Activated naive CD8-positive, alpha-beta T cell (primary cell): ENCODE measurements at regions not wholly inside any gene's neighbourhood (a gene's known extent, or its start where the extent isn't known, plus 50 kb on each side); places are given as distances from the start of the nearest gene placed in this dataset.

Experiments
- H3K27ac Mint-ChIP-seq: one replicate; pipeline ENCODE4 v1.8.0; 2021; ENCODE audit warnings: mixed read lengths
- H3K27me3 Mint-ChIP-seq: one replicate; pipeline ENCODE4 v1.8.0; 2021; ENCODE audit warnings: mixed read lengths
- H3K36me3 Mint-ChIP-seq: one replicate; pipeline ENCODE4 v1.8.0; 2021; ENCODE audit warnings: mixed read lengths
- H3K4me1 Mint-ChIP-seq: one replicate; pipeline ENCODE4 v1.8.0; 2021; ENCODE audit warnings: low read depth, mixed read lengths
- H3K4me3 Mint-ChIP-seq: one replicate; pipeline ENCODE4 v1.8.0; 2021; ENCODE audit warnings: mild to moderate bottlenecking, mixed read lengths
- H3K9me3 Mint-ChIP-seq: one replicate; pipeline ENCODE4 v1.8.0; 2021; ENCODE audit warnings: low read depth, mixed read lengths

DNA sequence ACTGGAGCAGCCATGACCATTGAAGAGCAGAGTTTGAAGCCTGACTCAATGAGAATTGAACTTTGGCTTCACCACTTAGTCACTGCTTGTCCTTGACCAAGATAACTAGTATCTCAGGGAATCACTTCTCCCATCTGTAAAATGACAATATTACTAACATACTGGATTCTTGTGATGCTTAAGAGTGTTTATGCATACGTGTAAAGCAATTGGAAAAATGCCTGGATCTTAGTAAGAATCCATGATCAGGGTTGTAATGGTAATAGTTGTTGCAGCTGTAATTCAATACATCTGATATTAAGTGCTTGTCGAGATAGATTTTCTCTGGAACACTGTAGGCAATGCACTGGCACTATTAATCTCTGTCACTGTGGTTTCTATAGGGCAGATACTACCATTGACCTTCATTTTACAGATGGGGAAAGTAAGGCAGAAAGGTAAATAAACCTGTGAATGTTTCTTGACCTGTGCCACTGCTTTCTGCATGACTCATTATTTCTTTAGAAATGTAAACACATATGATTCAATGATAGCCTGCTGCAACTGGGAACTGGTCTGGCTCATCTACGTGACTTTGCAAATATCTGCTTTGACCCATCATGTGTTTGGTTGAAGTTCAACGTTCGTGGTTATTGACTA lies 662.5 kb downstream of the PLA2G4A start:
- H3K4me3 Mint-ChIP-seq = no peak overlapping the region
- no peaks in the 10 kb centered on the region for H3K4me1 Mint-ChIP-seq
- H3K27ac Mint-ChIP-seq = no peak overlapping the region
- no peaks in the 10 kb centered on the region for H3K36me3 Mint-ChIP-seq
- peaks cover 8% of the 10 kb centered on the region for H3K9me3 Mint-ChIP-seq
- no peaks in the 10 kb centered on the region for H3K27me3 Mint-ChIP-seq

DNA sequence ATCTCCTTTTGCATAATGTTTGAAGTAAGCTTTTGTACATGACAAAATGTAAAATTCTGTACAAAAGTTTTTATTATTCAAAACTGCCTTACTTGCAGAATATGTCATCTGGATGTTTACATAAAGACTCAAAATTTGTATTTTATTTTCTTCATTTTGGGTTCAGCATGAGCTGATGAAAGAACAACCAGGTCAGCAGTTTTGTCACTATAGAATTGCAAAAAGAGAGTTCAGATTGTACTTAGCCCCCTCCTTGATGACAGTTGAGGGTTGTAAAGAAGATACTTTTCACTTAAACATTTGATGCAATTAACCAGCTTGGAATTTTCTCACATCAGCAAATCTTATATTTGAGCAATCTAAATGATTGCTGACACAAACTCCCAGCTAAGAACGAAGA lies 669.3 kb downstream of the PLA2G4A start:
- Mint-ChIP-seq H3K27me3 (no peaks in the 10 kb centered on the region), H3K4me1 (no peaks in the 10 kb centered on the region), H3K36me3 (peaks cover 2% of the 10 kb centered on the region), H3K9me3 (no peaks in the 10 kb centered on the region), H3K27ac (no peak overlapping the region), H3K4me3 (no peak overlapping the region)

DNA sequence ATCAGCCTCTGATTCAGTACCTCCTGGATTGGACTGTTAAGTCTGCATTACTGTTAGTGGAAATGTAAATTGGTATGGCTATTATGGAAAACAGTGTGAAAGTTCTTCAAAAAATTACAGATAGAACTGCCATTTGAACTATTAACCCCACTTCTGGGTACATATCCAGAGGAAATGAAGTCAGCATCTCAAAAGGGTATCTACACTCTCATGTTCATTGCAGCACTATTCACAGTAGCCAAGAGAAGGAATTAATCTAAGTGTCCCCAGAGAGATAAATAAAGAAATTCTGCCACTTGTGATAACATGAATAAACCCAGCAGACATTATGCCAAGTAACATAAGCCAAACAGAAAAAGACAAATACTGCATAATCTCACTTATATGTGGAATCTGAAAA lies 676.0 kb downstream of the PLA2G4A start:
- no peaks in the 10 kb centered on the region for H3K27me3 Mint-ChIP-seq
- no peaks in the 10 kb centered on the region for H3K4me1 Mint-ChIP-seq
- peaks cover 7% of the 10 kb centered on the region for H3K9me3 Mint-ChIP-seq
- H3K4me3 Mint-ChIP-seq = no peak overlapping the region
- H3K36me3 Mint-ChIP-seq = no peaks in the 10 kb centered on the region
- H3K27ac Mint-ChIP-seq = no peak overlapping the region

DNA sequence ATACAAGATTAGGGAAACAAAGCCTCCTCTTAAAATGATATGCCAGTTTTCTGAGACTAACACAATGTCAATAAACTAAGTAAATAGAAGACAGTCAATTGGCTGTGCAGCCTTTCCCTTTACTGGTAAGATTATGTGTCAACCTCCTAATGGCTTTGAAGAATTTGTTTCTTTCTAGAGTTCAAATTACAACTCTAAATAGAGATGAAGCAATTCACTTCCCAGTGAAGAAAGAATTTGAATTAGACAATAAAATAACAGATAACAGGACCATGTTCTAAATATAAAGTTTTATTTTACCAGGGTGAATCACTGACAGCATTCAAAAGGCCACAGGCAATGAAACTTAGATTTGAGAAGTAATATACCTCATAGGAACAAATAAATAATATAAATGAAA lies 680.3 kb downstream of the PLA2G4A start:
- Mint-ChIP-seq H3K4me3 (no peak overlapping the region), H3K27ac (no peak overlapping the region), H3K4me1 (no peaks in the 10 kb centered on the region), H3K9me3 (peaks cover 13% of the 10 kb centered on the region), H3K36me3 (no peaks in the 10 kb centered on the region), H3K27me3 (no peaks in the 10 kb centered on the region)

DNA sequence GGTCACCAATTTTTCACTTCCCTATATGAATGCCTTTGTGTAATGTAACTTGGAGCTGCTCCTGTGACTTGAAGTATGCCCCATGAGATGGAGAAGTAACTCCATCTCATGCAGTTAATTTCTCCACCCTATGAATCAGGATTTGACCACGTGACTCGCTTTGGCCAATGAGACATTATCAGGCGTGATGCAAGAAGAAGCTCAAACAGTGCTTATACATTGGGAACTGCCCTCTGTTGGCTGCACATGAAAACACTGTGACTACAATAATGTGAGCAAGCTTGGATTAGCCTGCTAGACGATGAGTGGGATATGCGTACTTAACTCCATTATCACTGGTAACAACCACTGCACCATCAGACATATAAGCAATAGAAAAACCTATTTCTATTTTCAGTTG lies 684.4 kb downstream of the PLA2G4A start:
- Mint-ChIP-seq H3K4me3 (no peak overlapping the region), H3K9me3 (peaks cover 17% of the 10 kb centered on the region), H3K36me3 (no peaks in the 10 kb centered on the region), H3K4me1 (no peaks in the 10 kb centered on the region), H3K27me3 (no peaks in the 10 kb centered on the region), H3K27ac (no peak overlapping the region)

DNA sequence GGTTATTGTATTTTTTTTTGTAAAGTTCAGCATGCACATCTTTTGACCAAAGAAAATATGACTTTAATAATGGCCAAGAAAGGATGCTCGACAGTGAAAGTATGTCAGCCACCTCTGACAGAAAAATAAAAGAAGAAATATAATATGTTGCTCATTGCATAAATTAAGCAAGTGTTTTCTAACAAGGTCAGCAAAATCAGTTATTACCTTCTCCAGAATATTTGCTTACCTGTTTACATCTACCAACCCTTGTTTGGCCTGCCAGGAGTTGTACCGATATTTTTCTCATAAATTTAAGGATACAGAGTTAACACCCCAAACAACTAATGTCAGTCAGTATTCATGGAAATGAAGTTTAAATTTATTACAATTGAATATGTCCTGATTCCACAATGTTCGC lies 685.4 kb downstream of the PLA2G4A start:
- Mint-ChIP-seq H3K27ac (no peak overlapping the region), H3K27me3 (no peaks in the 10 kb centered on the region), H3K4me1 (no peaks in the 10 kb centered on the region), H3K36me3 (no peaks in the 10 kb centered on the region), H3K9me3 (peaks cover 13% of the 10 kb centered on the region), H3K4me3 (no peak overlapping the region)

DNA sequence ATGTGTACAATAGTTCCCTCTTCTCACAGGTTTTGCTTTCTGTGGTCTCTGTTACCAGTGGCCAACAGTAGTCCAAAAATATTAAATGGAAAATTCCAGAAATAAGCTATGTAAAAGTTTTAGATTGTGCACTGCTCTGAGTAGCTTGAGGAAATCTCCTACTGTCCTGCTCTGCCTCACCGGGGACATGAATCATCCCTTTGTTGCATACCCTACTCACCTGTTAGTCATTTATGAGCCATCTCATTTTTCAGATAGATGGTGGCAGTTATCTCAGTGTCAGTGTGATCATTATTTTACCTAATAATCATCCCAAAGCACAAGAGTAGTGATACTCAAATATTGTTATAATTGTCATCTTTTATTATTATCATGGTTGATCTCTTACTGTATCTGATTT lies 688.1 kb downstream of the PLA2G4A start:
- H3K27ac Mint-ChIP-seq = no peak overlapping the region
- H3K9me3 Mint-ChIP-seq = peaks cover 13% of the 10 kb centered on the region
- no peaks in the 10 kb centered on the region for H3K27me3 Mint-ChIP-seq
- H3K4me1 Mint-ChIP-seq = no peaks in the 10 kb centered on the region
- H3K36me3 Mint-ChIP-seq = no peaks in the 10 kb centered on the region
- H3K4me3 Mint-ChIP-seq = no peak overlapping the region

DNA sequence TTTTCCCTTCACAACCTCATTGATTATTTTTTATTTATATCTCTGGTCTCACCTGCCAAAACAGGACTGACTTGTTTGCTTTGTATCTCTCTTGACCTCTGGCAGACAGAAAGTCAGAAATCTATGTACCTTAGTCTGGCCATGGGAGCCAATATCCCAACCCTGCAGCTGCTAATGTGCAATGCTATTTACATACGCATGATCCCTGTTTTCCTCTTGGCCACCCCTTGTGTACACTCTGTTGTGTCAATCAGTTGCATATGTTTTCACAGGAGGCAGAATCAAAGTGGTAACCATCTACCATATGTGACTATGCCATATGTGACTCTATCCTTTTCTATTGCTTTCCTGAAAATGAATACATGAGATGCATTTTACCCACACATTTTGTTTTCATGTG lies 688.8 kb downstream of the PLA2G4A start:
- Mint-ChIP-seq H3K27me3 (no peaks in the 10 kb centered on the region), H3K9me3 (peaks cover 13% of the 10 kb centered on the region), H3K36me3 (no peaks in the 10 kb centered on the region), H3K4me1 (no peaks in the 10 kb centered on the region), H3K4me3 (no peak overlapping the region), H3K27ac (no peak overlapping the region)

DNA sequence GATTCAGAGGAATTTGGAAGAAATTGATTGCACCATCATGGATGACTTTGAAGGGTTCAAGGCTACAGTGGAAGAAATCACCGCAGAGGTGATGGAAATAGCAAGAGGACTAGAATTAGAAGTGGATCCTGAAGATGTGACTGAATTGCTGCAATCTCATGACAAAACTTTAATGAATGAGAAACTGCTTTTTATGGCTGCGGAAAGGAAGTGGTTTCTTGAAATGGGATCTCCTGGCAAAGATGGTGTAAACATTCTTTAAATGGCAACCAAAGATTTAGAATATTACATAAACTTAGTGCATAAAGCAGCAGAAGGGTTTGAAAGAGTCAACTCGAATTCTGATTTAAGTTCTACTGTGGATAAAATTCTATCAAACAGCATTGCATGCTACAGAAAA lies 698.6 kb downstream of the PLA2G4A start:
- Mint-ChIP-seq H3K36me3 (no peaks in the 10 kb centered on the region), H3K27ac (no peak overlapping the region), H3K4me1 (no peaks in the 10 kb centered on the region)

DNA sequence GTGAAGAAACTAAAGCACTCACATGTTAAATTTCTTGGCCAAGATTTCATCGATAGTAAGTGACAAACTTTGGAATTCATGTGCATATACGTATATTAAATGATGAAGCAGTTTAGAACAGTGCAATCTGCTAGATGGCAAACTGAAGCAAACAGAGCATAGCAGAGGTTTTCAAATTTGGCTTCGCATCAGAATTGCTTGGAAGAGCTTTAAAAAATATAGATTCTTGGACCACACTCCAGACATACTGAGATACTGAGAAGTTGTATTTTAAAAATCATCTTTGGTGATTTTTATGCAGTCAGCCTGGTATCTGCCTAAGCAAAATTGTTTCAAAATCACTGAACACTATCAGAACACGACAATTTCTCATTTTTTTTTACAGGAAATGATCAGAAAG lies 709.2 kb downstream of the PLA2G4A start:
- H3K9me3 Mint-ChIP-seq = peaks cover 8% of the 10 kb centered on the region
- H3K36me3 Mint-ChIP-seq = no peaks in the 10 kb centered on the region
- H3K4me1 Mint-ChIP-seq = no peaks in the 10 kb centered on the region
- H3K27ac Mint-ChIP-seq = no peak overlapping the region
- no peaks in the 10 kb centered on the region for H3K27me3 Mint-ChIP-seq
- no peak overlapping the region for H3K4me3 Mint-ChIP-seq

More for the DNA sequence above, 698.6 kb downstream of the PLA2G4A start:
- Mint-ChIP-seq H3K9me3 (no peaks in the 10 kb centered on the region), H3K4me3 (no peak overlapping the region), H3K27me3 (no peaks in the 10 kb centered on the region)

DNA sequence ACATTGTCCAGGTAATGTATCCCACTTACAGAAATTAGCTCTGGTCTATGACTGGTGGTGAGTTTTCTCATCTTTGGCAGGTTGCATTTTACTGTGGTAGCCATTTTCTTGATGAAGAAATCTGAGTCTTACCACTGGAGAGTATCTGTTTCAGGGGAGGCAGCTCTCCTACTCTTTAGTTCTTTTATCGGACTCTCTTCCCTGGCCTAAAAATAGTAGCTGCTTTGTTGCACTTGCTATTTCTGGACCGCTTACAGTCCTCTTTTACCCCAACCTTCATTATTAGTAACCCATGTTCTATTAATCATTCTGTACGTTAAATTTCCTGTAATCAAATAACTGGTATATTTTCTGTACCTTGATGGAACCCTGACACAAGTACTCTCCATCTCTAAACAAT lies 720.8 kb downstream of the PLA2G4A start:
- Mint-ChIP-seq H3K27ac (no peak overlapping the region), H3K9me3 (peaks cover 8% of the 10 kb centered on the region), H3K36me3 (no peaks in the 10 kb centered on the region), H3K4me1 (no peaks in the 10 kb centered on the region), H3K4me3 (no peak overlapping the region), H3K27me3 (no peaks in the 10 kb centered on the region)

DNA sequence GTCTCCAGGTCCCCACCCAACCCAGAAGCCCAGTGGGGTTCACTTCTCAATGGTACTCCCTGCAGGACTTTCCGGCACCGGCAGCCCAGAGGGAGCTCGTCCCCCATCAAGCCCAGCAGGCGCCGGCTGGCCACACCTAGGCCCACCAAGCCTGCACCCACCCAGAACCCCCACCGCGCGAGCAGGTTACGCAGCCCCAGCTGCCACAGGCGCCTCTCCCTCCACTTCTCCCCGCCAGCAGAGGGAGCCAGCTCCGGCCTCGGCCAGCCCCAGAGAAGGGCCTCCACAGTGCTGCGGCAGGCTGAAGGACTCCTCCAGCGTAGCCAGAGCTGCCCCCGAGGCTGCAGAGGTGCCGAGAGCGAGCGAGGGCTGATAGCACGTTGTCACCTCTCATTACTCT lies 722.3 kb downstream of the PLA2G4A start:
- Mint-ChIP-seq H3K27ac (no peak overlapping the region), H3K27me3 (no peaks in the 10 kb centered on the region), H3K36me3 (no peaks in the 10 kb centered on the region), H3K4me1 (no peaks in the 10 kb centered on the region), H3K4me3 (no peak overlapping the region), H3K9me3 (peaks cover 13% of the 10 kb centered on the region)

DNA sequence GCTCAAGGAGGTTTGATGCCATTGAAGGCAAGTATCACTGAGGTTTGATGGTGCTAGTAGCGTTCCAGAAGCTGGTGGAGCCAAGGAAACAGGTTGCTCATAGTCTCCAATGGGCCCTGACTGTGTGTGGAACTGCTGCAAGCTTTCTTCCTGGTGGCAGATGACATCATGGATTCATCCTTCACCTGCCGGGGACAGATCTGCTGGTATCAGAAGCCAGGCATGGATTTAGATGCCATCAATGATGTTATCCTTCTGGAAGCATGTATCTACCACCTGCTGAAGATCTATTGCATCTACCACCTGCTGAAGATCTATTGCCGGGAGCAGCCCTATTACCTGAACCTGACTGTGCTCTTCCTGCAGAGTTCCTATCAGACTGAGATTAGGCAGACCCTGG lies 734.4 kb downstream of the PLA2G4A start:
- Mint-ChIP-seq H3K4me3 (no peak overlapping the region), H3K9me3 (peaks cover 9% of the 10 kb centered on the region), H3K4me1 (no peaks in the 10 kb centered on the region), H3K36me3 (no peaks in the 10 kb centered on the region), H3K27me3 (no peaks in the 10 kb centered on the region), H3K27ac (no peak overlapping the region)

DNA sequence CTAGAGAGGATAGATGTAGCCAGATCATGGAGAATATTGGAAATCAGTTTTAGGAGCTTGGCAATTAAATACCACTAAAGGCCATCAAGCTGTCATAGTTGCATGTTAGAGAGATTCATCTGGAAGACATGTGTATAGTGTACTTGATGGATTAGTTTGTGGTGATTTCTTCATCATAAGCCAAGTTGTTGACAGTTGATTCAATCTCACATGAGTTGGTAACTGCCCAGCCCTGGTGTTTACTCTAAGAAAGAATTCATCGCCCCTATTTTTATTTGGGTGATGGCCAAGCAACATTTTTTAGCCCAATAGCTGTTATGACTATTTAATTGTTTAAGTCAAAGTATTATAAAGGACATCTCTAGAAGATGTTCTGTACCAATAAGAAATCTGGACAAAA lies 737.6 kb downstream of the PLA2G4A start:
- Mint-ChIP-seq H3K4me3 (no peak overlapping the region), H3K27ac (no peak overlapping the region), H3K36me3 (no peaks in the 10 kb centered on the region), H3K4me1 (no peaks in the 10 kb centered on the region), H3K9me3 (peaks cover 4% of the 10 kb centered on the region), H3K27me3 (no peaks in the 10 kb centered on the region)

DNA sequence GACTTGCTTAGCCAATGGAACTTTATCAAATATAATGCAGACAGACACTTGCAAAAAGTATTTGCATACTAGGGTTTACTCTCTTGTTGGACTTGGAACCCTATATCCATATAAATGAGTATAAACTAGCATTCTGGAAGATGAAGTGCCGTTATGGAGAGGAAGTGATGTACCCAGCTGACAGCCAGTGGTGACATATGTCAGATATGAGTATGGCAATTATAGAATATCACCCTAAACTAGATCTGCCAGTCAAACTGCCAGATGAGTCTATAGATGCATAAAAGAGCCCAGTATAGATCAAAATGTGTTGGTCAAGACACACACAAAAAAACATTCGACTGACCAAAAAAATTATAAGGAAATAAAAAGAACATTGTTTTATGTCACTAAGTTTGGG lies 739.3 kb downstream of the PLA2G4A start:
- Mint-ChIP-seq H3K9me3 (peaks cover 4% of the 10 kb centered on the region), H3K27ac (no peak overlapping the region), H3K4me1 (no peaks in the 10 kb centered on the region), H3K36me3 (no peaks in the 10 kb centered on the region), H3K27me3 (no peaks in the 10 kb centered on the region), H3K4me3 (no peak overlapping the region)

DNA sequence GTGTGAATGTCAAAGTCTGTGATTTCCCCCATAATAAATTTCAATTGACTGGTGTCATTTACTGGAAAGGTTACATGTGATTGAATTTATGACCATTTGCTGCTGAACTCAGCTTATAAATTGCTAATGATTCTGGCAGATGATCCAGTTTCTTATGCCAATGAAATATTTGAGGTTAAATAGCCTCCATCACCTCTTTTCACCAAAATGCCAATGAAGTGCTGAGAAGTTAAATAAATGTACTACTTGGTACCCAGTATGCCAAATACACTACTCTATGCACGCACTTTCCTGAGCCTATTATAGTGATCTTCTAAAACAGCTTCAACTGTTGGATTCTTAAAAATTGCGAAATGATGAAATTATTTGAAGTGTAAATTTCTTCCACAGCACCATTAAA lies 741.4 kb downstream of the PLA2G4A start:
- Mint-ChIP-seq H3K27me3 (no peaks in the 10 kb centered on the region), H3K27ac (no peak overlapping the region), H3K4me3 (no peak overlapping the region), H3K9me3 (peaks cover 4% of the 10 kb centered on the region), H3K4me1 (no peaks in the 10 kb centered on the region), H3K36me3 (no peaks in the 10 kb centered on the region)
